DND-41 (cell line): ENCODE measurements at regions not wholly inside any gene's neighbourhood (a gene's known extent, or its start where the extent isn't known, plus 50 kb on each side); places are given as distances from the start of the nearest gene placed in this dataset.

ENCODE experiments used
- ATAC-seq: fragments of 200-7000 bp; cut with Tn5 transposase; 3 replicates; pipeline ENCODE4 v1.9.1; 2021; ENCODE audit warnings: low read depth; ENCODE audit not compliant: insufficient read depth
- DNase-seq: peaks from one replicate; pipeline ENCODE4 v3.0.0-alpha.2; 2020
- H2AFZ ChIP-seq: 2 replicates; pipeline ENCODE4 v1.6.0; 2012; ENCODE audit warnings: low read depth, low read length
- H3K27ac ChIP-seq: 2 replicates; pipeline ENCODE4 v1.5.1; 2012; ENCODE audit warnings: low read length, inconsistent platforms
- H3K27me3 ChIP-seq: fragments of 200-600 bp; sonication (generic); 2 replicates; pipeline ENCODE4 v1.6.0; 2012; ENCODE audit warnings: low read length, mild to moderate bottlenecking, inconsistent platforms; ENCODE audit not compliant: insufficient read depth, poor library complexity
- H3K36me3 ChIP-seq: 2 replicates; pipeline ENCODE4 v1.5.1; 2012; ENCODE audit warnings: low read length, inconsistent platforms; ENCODE audit not compliant: insufficient read depth
- H3K4me1 ChIP-seq: 2 replicates; pipeline ENCODE4 v1.5.1; 2012; ENCODE audit warnings: mild to moderate bottlenecking, low read length; ENCODE audit not compliant: insufficient read depth
- H3K4me2 ChIP-seq: 2 replicates; pipeline ENCODE4 v1.6.0; 2012; ENCODE audit warnings: mild to moderate bottlenecking, moderate library complexity, low read length, inconsistent platforms; ENCODE audit not compliant: insufficient read depth
- H3K4me3 ChIP-seq, 2 experiments: fragments of 200-600 bp in 1 of 2; shearing (Covaris generic) in 1 of 2; 2 replicates each; pipeline ENCODE4 v1.5.1; 2012 to 2016; ENCODE audit warnings: inconsistent platforms in 2 of 2, low read length in 2 of 2, mild to moderate bottlenecking in 2 of 2, low read depth in 1 of 2, moderate library complexity in 1 of 2
- H3K79me2 ChIP-seq: 2 replicates; pipeline ENCODE4 v1.6.0; 2012; ENCODE audit warnings: low read length, inconsistent platforms; ENCODE audit not compliant: insufficient read depth
- H3K9ac ChIP-seq: 2 replicates; pipeline ENCODE4 v1.6.0; 2012; ENCODE audit warnings: low read depth, mild to moderate bottlenecking, inconsistent platforms, low read length, moderate library complexity
- H3K9me3 ChIP-seq: 2 replicates; pipeline ENCODE4 v1.5.1; 2012; ENCODE audit warnings: low read length, moderate library complexity, mild to moderate bottlenecking, inconsistent platforms; ENCODE audit not compliant: insufficient read depth, severe bottlenecking
- H4K20me1 ChIP-seq: 2 replicates; pipeline ENCODE4 v1.6.0; 2012; ENCODE audit warnings: low read length; ENCODE audit not compliant: insufficient read depth
- CTCF ChIP-seq: IDR thresholded peaks from 2 replicates; pipeline ENCODE4 v1.5.1; 2012; ENCODE audit warnings: borderline replicate concordance, low read length, moderate library complexity, mild to moderate bottlenecking; ENCODE audit not compliant: poor library complexity, severe bottlenecking; ENCODE audit errors: extremely low read depth
- EZH2 ChIP-seq: IDR thresholded peaks from 3 replicates; pipeline ENCODE4 v1.6.1; 2012; ENCODE audit warnings: borderline replicate concordance, low read depth, mild to moderate bottlenecking, moderate library complexity, low read length, inconsistent platforms; ENCODE audit not compliant: severe bottlenecking

- H3K4me1 ChIP-seq: no peaks in the 10 kb centered on the region
- H2AFZ ChIP-seq: no peak overlapping the region
- H3K9me3 ChIP-seq: peaks cover 6% of the 10 kb centered on the region
- H3K79me2 ChIP-seq: no peaks in the 10 kb centered on the region
- H3K36me3 ChIP-seq: no peaks in the 10 kb centered on the region
- no peaks in the 10 kb centered on the region for H3K27me3 ChIP-seq
- H4K20me1 ChIP-seq: no peaks in the 10 kb centered on the region
- H3K9ac ChIP-seq: no peak overlapping the region
- H3K4me3 ChIP-seq: no peak overlapping the region
- H3K4me2 ChIP-seq: no peak overlapping the region
- no peak for DNase-seq
- ATAC-seq: no peak
- TF ChIP-seq EZH2: no peak
- no peak overlapping the region for H3K27ac ChIP-seq
Observed at GRCh38 chr1:173128742-173129141, 78.0 kb upstream of the TNFSF18 start.

- no peaks in the 10 kb centered on the region for H3K27me3 ChIP-seq
- no peak for DNase-seq
- no peak overlapping the region for H3K9ac ChIP-seq
- H4K20me1 ChIP-seq: no peaks in the 10 kb centered on the region
- H3K27ac ChIP-seq: no peak overlapping the region
- ATAC-seq: no peak
- no peaks in the 10 kb centered on the region for H3K36me3 ChIP-seq
- H3K4me1 ChIP-seq: peaks cover 10% of the 10 kb centered on the region
- no peaks in the 10 kb centered on the region for H3K79me2 ChIP-seq
- H3K9me3 ChIP-seq: peaks cover 3% of the 10 kb centered on the region
- no peak overlapping the region for H2AFZ ChIP-seq
- H3K4me2 ChIP-seq: no peak overlapping the region
- TF ChIP-seq CTCF (no peak), EZH2 (no peak)
- H3K4me3 ChIP-seq: no peak overlapping the region
Observed at GRCh38 chr1:173127369-173128307, 76.9 kb upstream of the TNFSF18 start.

- Histone ChIP-seq H3K4me3 (no peak overlapping the region), H3K9me3 (no peaks in the 10 kb centered on the region), H3K4me2 (no peak overlapping the region), H3K9ac (no peak overlapping the region), H2AFZ (no peak overlapping the region), H3K36me3 (no peaks in the 10 kb centered on the region), H3K79me2 (no peaks in the 10 kb centered on the region), H3K27me3 (no peaks in the 10 kb centered on the region), H3K27ac (no peak overlapping the region), H3K4me1 (peaks cover 13% of the 10 kb centered on the region), H4K20me1 (no peaks in the 10 kb centered on the region)
- no peak for TF ChIP-seq CTCF
- ATAC-seq: no peak
- DNase-seq: no peak
Observed at GRCh38 chr1:173126421-173126820, 75.7 kb upstream of the TNFSF18 start.
